ENCODE measurements at regions not wholly inside any gene's neighbourhood (a gene's known extent, or its start where the extent isn't known, plus 50 kb on each side); places are given as distances from the start of the nearest gene placed in this dataset.
"Not testable (repeated sequence)": the region's sequence is repeated elsewhere in the genome, so short reads cannot be mapped to it uniquely, and the experiment has no call there.

DNA sequence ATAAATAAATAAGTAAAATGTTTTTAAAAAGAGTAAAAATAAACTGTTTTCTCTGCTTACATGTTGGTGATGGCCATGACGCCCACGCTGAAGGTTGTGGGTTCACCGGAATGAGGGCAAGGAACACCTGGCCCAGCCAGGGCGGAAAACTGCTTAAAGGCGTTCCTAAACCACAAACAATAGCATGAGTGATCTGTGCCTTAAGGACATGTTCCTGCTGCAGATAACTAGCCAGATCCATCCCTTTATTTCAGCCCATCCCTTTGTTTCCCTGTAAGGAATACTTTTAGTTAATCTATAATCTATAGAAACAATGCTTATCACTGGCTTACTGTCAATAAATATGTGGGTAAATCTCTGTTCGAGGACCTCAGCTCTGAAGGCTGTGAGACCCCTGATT, 63.3 kb upstream of the CEP78 start:
- H3K9me3 Mint-ChIP-seq (ENCODE audit: unreplicated experiment): peaks cover 21% of the 10 kb centered on the region
- H3K27ac Mint-ChIP-seq (ENCODE audit: unreplicated experiment); H3K4me1 Mint-ChIP-seq (ENCODE audit: unreplicated experiment); DNase-seq (ENCODE audit: extremely low spot score, unreplicated experiment); H3K36me3 Mint-ChIP-seq (ENCODE audit: unreplicated experiment); H3K4me3 Mint-ChIP-seq (ENCODE audit: unreplicated experiment): not testable (repeated sequence)
- peaks cover 56% of the 10 kb centered on the region for H3K27me3 Mint-ChIP-seq (ENCODE audit: unreplicated experiment)

DNA sequence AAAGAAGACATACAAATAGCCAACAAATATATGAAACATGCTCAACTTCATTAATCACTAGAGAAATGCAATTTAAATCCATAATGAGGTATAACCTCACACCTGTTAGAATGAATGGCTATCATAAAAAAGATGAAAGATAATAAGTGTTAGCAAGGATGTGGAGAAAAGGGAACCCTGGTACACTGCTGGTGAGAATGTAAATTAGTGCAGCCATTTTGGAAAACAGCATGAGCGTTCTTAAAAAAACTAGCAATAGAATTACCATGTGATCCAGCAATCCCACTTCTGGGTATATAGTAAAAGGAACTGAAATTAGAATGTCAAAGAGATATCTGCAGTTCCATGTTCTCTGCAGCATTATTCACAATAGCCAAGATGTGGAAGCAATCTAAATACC, 64.2 kb upstream of the CEP78 start:
- Mint-ChIP-seq H3K9me3 (ENCODE audit: unreplicated experiment) (peaks cover 21% of the 10 kb centered on the region), H3K27ac (ENCODE audit: unreplicated experiment) (no peak overlapping the region), H3K27me3 (ENCODE audit: unreplicated experiment) (peaks cover 50% of the 10 kb centered on the region), H3K4me3 (ENCODE audit: unreplicated experiment) (no peak overlapping the region), H3K36me3 (ENCODE audit: unreplicated experiment) (no peaks in the 10 kb centered on the region), H3K4me1 (ENCODE audit: unreplicated experiment) (no peaks in the 10 kb centered on the region)
- DNase-seq (ENCODE audit: extremely low spot score, unreplicated experiment): no peak
- TF ChIP-seq, protein P1, sequence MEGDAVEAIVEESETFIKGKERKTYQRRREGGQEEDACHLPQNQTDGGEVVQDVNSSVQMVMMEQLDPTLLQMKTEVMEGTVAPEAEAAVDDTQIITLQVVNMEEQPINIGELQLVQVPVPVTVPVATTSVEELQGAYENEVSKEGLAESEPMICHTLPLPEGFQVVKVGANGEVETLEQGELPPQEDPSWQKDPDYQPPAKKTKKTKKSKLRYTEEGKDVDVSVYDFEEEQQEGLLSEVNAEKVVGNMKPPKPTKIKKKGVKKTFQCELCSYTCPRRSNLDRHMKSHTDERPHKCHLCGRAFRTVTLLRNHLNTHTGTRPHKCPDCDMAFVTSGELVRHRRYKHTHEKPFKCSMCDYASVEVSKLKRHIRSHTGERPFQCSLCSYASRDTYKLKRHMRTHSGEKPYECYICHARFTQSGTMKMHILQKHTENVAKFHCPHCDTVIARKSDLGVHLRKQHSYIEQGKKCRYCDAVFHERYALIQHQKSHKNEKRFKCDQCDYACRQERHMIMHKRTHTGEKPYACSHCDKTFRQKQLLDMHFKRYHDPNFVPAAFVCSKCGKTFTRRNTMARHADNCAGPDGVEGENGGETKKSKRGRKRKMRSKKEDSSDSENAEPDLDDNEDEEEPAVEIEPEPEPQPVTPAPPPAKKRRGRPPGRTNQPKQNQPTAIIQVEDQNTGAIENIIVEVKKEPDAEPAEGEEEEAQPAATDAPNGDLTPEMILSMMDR (IDR thresholded peaks at IDR 0.05): no peak

DNA sequence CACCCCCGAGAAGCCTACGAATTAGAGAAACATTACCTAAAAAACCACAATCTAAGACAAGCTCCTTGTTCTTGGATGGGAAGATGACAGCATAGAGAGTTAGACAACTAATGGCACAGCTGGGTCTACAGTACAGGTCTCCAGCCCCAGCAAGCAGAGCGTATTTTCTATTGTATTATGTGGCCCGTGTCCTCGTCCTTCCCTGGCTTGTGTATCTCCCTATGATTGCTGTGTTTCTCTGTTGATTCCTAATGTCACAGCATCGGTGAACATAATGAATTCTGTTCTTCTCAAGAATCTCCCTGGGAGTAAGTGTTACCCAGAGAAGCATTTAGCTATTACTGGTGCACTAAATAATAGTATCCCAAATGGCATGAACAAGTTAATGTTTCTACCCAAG, 66.8 kb upstream of the CEP78 start:
- TF ChIP-seq, protein P1 (IDR thresholded peaks at IDR 0.05): no peak
- no peak overlapping the region for H3K4me3 Mint-ChIP-seq (ENCODE audit: unreplicated experiment)
- peaks cover 38% of the 10 kb centered on the region for H3K27me3 Mint-ChIP-seq (ENCODE audit: unreplicated experiment)
- no peaks in the 10 kb centered on the region for H3K36me3 Mint-ChIP-seq (ENCODE audit: unreplicated experiment)
- peaks cover 24% of the 10 kb centered on the region for H3K9me3 Mint-ChIP-seq (ENCODE audit: unreplicated experiment)
- DNase-seq (ENCODE audit: extremely low spot score, unreplicated experiment): no peak
- H3K27ac Mint-ChIP-seq (ENCODE audit: unreplicated experiment): no peak overlapping the region
- H3K4me1 Mint-ChIP-seq (ENCODE audit: unreplicated experiment): no peaks in the 10 kb centered on the region

DNA sequence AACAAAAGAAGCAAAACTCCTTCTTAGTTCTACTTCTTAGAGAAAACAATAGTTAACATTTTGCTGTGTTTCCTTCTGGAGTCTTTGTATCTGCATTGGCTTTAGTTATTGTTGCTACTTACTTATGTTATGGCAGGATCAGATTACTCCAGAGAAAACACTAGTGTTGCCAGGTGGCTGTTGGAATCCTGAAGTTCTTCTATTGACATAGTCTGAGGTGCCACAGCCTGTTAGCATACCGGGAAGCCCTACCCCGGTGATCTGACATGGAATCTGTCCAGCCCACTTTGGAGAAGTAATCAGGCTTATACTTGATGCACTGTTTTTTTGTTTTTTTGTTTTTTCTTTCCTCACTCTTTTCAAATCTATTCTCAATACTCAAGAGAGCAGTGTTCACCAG, 68.5 kb upstream of the CEP78 start:
- Mint-ChIP-seq H3K4me3 (ENCODE audit: unreplicated experiment) (no peak overlapping the region), H3K36me3 (ENCODE audit: unreplicated experiment) (no peaks in the 10 kb centered on the region), H3K27me3 (ENCODE audit: unreplicated experiment) (peaks cover 47% of the 10 kb centered on the region), H3K9me3 (ENCODE audit: unreplicated experiment) (peaks cover 26% of the 10 kb centered on the region), H3K27ac (ENCODE audit: unreplicated experiment) (no peak overlapping the region), H3K4me1 (ENCODE audit: unreplicated experiment) (no peaks in the 10 kb centered on the region)
- no peak for DNase-seq (ENCODE audit: extremely low spot score, unreplicated experiment)
- TF ChIP-seq, protein P1 (IDR thresholded peaks at IDR 0.05): no peak

DNA sequence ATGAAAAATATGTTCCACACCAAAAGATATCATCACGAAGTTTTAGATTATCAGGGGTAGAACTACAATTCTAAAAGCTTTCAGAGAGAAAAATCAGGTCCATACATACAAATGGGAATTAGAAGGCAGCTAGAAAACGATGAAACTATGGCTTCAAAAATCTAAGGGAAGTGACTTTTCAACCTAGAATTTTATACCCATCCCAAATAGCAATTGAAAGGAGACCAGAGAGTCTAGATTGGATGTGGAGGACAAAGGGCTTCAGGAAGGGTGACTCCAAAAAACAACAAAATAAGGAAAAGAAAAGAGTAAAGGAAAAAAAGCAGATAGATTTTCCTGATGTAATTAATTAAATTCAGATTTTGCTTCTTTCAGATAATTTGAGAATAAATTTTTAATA, 72.0 kb upstream of the CEP78 start:
- Mint-ChIP-seq H3K36me3 (ENCODE audit: unreplicated experiment) (no peaks in the 10 kb centered on the region), H3K27ac (ENCODE audit: unreplicated experiment) (no peak overlapping the region), H3K4me1 (ENCODE audit: unreplicated experiment) (no peaks in the 10 kb centered on the region), H3K9me3 (ENCODE audit: unreplicated experiment) (peaks cover 18% of the 10 kb centered on the region), H3K27me3 (ENCODE audit: unreplicated experiment) (peaks cover 38% of the 10 kb centered on the region), H3K4me3 (ENCODE audit: unreplicated experiment) (no peak overlapping the region)
- TF ChIP-seq, protein P1 (IDR thresholded peaks at IDR 0.05): no peak
- no peak for DNase-seq (ENCODE audit: extremely low spot score, unreplicated experiment)

DNA sequence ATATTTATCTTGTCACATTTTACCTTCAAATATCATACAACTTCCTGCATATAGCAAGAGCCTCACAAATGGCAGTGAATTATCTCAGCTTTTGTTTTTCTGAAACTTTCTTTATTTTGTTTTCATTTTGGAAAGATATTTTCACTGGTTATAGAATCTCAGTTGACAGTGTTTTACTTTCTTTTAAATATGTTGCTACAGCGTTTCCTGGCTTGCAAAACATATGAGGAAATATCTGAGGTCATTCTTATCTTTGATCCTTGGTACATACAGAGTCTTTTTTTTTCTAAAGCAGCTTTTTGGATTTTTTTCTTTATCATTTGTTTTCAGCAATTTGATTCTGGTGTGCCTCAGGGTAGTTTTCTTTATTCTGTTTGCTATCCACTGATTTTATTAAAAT, 77.6 kb upstream of the CEP78 start:
- Mint-ChIP-seq H3K27me3 (ENCODE audit: unreplicated experiment) (peaks cover 63% of the 10 kb centered on the region), H3K36me3 (ENCODE audit: unreplicated experiment) (peaks cover 2% of the 10 kb centered on the region), H3K4me1 (ENCODE audit: unreplicated experiment) (no peaks in the 10 kb centered on the region), H3K9me3 (ENCODE audit: unreplicated experiment) (peaks cover 13% of the 10 kb centered on the region), H3K27ac (ENCODE audit: unreplicated experiment) (no peak overlapping the region), H3K4me3 (ENCODE audit: unreplicated experiment) (no peak overlapping the region)
- no peak for DNase-seq (ENCODE audit: extremely low spot score, unreplicated experiment)
- TF ChIP-seq, protein P1 (IDR thresholded peaks at IDR 0.05): no peak
